ENCODE measurements at regions not wholly inside any gene's neighbourhood (a gene's known extent, or its start where the extent isn't known, plus 50 kb on each side); places are given as distances from the start of the nearest gene placed in this dataset.

DNA sequence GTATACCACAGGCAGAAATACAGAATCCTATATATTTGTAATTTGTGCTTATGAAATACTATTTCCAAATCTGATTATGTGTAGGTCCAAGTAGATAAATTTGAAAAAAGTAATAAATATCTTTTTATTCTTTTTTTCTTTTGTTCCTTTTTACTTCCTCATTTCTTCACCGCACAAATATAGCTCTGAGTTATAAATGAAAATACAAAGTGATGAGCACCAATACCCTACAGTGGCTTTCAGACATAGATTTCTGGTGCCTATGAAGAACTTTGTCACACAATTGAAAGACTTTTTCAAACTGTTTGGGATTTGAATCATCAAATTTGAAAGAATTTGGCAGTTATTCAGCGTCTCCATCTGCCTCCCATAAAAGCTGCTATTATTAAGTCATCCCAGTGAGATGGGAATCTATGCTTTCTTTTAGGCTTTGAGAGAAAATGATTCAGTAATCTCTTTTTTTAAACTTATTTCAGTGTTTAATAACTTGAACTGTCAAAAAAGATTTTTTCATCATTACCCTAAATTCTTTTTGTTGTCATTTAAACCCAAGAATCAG, 363.6 kb upstream of the GOLIM4 start:
- peaks cover 4% of the 10 kb centered on the region for H3K9me3 Mint-ChIP-seq
- H3K27ac Mint-ChIP-seq, result no peak overlapping the region
- TF ChIP-seq, protein P1, sequence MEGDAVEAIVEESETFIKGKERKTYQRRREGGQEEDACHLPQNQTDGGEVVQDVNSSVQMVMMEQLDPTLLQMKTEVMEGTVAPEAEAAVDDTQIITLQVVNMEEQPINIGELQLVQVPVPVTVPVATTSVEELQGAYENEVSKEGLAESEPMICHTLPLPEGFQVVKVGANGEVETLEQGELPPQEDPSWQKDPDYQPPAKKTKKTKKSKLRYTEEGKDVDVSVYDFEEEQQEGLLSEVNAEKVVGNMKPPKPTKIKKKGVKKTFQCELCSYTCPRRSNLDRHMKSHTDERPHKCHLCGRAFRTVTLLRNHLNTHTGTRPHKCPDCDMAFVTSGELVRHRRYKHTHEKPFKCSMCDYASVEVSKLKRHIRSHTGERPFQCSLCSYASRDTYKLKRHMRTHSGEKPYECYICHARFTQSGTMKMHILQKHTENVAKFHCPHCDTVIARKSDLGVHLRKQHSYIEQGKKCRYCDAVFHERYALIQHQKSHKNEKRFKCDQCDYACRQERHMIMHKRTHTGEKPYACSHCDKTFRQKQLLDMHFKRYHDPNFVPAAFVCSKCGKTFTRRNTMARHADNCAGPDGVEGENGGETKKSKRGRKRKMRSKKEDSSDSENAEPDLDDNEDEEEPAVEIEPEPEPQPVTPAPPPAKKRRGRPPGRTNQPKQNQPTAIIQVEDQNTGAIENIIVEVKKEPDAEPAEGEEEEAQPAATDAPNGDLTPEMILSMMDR (conservative IDR thresholded peaks at IDR 0.05), result no peak
- H3K4me3 Mint-ChIP-seq, result no peak overlapping the region
- no peaks in the 10 kb centered on the region for H3K27me3 Mint-ChIP-seq
- DNase-seq (ENCODE audit: extremely low spot score, unreplicated experiment), result no peak
- H3K36me3 Mint-ChIP-seq, result peaks cover under 1% of the 10 kb centered on the region
- no peaks in the 10 kb centered on the region for H3K4me1 Mint-ChIP-seq (ENCODE audit: unreplicated experiment)

DNA sequence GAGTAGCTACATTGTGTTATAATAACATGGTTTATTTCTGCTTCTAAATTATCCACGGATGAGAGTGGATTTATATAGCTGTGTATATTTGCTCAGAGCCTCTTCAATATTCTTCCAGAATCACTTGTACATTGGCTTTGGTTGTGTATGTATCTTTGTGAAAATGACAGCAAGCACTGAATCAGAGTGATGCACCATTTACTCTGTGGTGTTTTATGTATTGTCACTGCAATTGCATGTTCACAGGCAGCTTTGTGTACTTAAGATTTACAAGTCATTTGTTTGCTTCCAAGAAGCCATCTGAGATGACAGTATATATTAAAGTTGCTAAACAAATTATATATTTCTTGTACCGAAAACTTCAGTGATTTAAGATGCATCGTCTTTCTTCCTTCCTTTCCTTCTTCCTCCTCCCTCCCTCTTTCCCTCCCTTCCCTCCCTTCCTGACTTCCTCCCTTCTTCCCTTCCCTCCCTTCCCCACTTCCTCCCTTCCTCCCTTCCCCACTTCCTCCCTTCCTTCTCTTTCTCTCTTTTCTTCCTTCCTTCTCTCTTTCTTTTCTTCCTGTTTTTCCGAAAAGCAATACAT, 362.3 kb upstream of the GOLIM4 start:
- no peak overlapping the region for H3K27ac Mint-ChIP-seq
- H3K9me3 Mint-ChIP-seq, result peaks cover 4% of the 10 kb centered on the region
- H3K4me1 Mint-ChIP-seq (ENCODE audit: unreplicated experiment), result no peaks in the 10 kb centered on the region
- no peaks in the 10 kb centered on the region for H3K36me3 Mint-ChIP-seq
- no peak overlapping the region for H3K4me3 Mint-ChIP-seq
- no peaks in the 10 kb centered on the region for H3K27me3 Mint-ChIP-seq
- DNase-seq (ENCODE audit: extremely low spot score, unreplicated experiment), result no peak
- TF ChIP-seq, protein P1 (conservative IDR thresholded peaks at IDR 0.05), result no peak

DNA sequence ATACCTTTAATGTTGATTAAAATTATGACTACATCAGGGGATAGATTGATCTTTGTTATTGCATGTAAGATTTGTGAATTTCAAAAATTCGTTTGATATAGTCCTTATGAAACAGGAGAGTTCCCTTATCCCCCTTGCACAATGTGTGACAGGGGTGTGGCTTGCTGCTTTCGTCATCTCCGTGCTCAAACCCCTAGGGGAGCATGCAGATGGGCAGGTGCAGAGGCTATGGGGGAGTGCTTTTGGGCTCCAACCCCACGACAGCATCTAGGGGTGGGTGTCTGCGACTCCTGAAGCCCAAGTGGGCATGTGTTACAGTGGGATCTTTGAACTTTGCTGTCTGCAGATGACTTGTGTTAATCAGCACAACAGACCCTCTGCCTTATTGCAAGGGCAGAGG, 360.1 kb upstream of the GOLIM4 start:
- no peaks in the 10 kb centered on the region for H3K36me3 Mint-ChIP-seq
- no peaks in the 10 kb centered on the region for H3K9me3 Mint-ChIP-seq
- no peak for DNase-seq (ENCODE audit: extremely low spot score, unreplicated experiment)
- TF ChIP-seq, protein P1 (conservative IDR thresholded peaks at IDR 0.05), result no peak
- H3K4me3 Mint-ChIP-seq, result no peak overlapping the region
- H3K27me3 Mint-ChIP-seq, result no peaks in the 10 kb centered on the region
- H3K4me1 Mint-ChIP-seq (ENCODE audit: unreplicated experiment), result no peaks in the 10 kb centered on the region
- H3K27ac Mint-ChIP-seq, result no peak overlapping the region

DNA sequence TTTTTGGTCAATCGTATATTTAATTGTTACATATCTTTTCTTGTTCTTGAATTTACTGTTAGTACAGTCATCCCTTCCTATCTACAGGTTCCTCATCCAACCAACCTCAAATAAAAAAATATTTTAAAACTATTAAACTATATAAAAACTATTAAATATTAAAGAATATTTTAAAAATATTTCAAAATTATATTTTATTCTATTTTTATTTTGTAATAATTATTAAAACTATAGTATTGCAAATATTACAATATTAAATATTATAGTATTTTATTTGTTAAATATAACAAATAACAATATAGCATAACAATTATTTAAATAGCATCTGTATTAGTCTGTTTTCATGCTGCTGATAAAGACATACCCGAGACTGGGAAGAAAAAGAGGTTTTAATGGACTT, 357.9 kb upstream of the GOLIM4 start:
- no peaks in the 10 kb centered on the region for H3K36me3 Mint-ChIP-seq
- H3K4me1 Mint-ChIP-seq (ENCODE audit: unreplicated experiment), result no peaks in the 10 kb centered on the region
- H3K4me3 Mint-ChIP-seq, result no peak overlapping the region
- TF ChIP-seq, protein P1 (conservative IDR thresholded peaks at IDR 0.05), result no peak
- no peaks in the 10 kb centered on the region for H3K9me3 Mint-ChIP-seq
- no peaks in the 10 kb centered on the region for H3K27me3 Mint-ChIP-seq
- no peak overlapping the region for H3K27ac Mint-ChIP-seq
- DNase-seq (ENCODE audit: extremely low spot score, unreplicated experiment), result no peak

DNA sequence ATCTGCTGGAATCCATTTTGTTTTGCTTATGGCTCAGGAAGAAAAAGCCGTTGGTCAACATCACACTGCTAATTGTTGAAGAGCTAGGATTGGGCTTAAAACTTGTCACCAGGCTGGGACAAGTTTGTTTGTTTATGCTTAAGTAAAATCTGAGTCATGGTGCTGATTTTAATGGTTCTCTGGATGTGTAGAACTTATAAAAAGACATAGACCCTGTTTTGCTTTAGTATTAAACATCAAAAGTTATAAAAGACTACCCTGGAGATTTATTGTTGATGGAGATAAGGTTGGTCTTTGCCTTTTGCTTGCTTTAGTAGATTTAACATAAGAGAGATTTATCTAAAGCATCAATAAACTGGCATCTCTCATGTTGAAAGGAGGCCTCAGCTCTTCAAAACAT, 348.2 kb upstream of the GOLIM4 start:
- TF ChIP-seq, protein P1 (conservative IDR thresholded peaks at IDR 0.05), result no peak
- no peaks in the 10 kb centered on the region for H3K36me3 Mint-ChIP-seq
- H3K27ac Mint-ChIP-seq, result no peak overlapping the region
- peaks cover 14% of the 10 kb centered on the region for H3K4me1 Mint-ChIP-seq (ENCODE audit: unreplicated experiment)
- no peaks in the 10 kb centered on the region for H3K27me3 Mint-ChIP-seq
- H3K4me3 Mint-ChIP-seq, result no peak overlapping the region
- H3K9me3 Mint-ChIP-seq, result no peaks in the 10 kb centered on the region
- no peak for DNase-seq (ENCODE audit: extremely low spot score, unreplicated experiment)
